ENCODE measurements at regions not wholly inside any gene's neighbourhood (a gene's known extent, or its start where the extent isn't known, plus 50 kb on each side); places are given as distances from the start of the nearest gene placed in this dataset.

DNA sequence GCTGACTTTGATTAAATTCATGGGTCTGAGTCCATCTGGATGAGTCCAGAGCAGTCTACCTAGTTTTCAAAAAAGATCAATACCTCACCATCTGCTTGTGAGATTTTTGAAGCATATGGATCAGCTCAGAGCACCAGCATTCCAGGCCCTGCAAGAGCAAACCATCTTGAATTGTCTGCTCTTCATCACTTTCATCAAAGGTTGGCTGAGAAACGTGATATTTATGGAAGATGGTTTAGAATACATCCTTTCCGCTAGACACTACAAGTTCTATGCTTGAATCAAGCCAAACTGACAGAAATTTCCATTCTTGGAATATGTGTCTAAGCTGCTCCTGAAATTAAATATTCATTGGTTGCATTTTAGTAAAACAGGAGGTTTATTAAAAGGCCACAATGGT, 190.3 kb downstream of the KCNRG start:
- H2BK5ac ChIP-seq (ENCODE audit: low read length), result no peak overlapping the region
- H3K4me2 ChIP-seq (ENCODE audit: low read length), result no peak overlapping the region
- peaks cover 3% of the 10 kb centered on the region for H3K4me1 ChIP-seq (ENCODE audit: control insufficient read depth, low read depth, low read length)
- H3K9ac ChIP-seq (ENCODE audit: low read length), result no peak overlapping the region
- DNase-seq, result no peak
- no peaks in the 10 kb centered on the region for H3K79me1 ChIP-seq (ENCODE audit: low read length)
- H3K23ac ChIP-seq (ENCODE audit: low read length), result no peak overlapping the region
- no peak overlapping the region for H3K4me3 ChIP-seq (ENCODE audit: low read length)
- no peak overlapping the region for H4K8ac ChIP-seq (ENCODE audit: low read depth, low read length)
- no peak overlapping the region for H2BK120ac ChIP-seq (ENCODE audit: low read depth, low read length)
- no peak overlapping the region for H2BK15ac ChIP-seq (replicated peaks; ENCODE audit: low read depth)
- H3K56ac ChIP-seq (ENCODE audit: low read length), result no peak overlapping the region
- no CpG with 5 or more reads among the region's 2 CpGs for WGBS (ENCODE audit: extremely low coverage, insufficient coverage, low lambda C conversion rate)
- H3K27me3 ChIP-seq (ENCODE audit: insufficient read depth, low read length, poor library complexity), result no peaks in the 10 kb centered on the region
- no peak overlapping the region for H3K4ac ChIP-seq (ENCODE audit: low read depth, low read length)
- H3K18ac ChIP-seq (ENCODE audit: low read length), result no peak overlapping the region
- no peaks in the 10 kb centered on the region for H3K36me3 ChIP-seq (ENCODE audit: control insufficient read depth, insufficient read depth, low read length)
- H3K79me2 ChIP-seq (ENCODE audit: control insufficient read depth, insufficient read depth, low read length), result no peaks in the 10 kb centered on the region
- no peak overlapping the region for H4K5ac ChIP-seq (ENCODE audit: low read length)
- no peak overlapping the region for H2AK5ac ChIP-seq (ENCODE audit: low read length)
- no peak overlapping the region for H3K27ac ChIP-seq (ENCODE audit: low read depth, low read length)

DNA sequence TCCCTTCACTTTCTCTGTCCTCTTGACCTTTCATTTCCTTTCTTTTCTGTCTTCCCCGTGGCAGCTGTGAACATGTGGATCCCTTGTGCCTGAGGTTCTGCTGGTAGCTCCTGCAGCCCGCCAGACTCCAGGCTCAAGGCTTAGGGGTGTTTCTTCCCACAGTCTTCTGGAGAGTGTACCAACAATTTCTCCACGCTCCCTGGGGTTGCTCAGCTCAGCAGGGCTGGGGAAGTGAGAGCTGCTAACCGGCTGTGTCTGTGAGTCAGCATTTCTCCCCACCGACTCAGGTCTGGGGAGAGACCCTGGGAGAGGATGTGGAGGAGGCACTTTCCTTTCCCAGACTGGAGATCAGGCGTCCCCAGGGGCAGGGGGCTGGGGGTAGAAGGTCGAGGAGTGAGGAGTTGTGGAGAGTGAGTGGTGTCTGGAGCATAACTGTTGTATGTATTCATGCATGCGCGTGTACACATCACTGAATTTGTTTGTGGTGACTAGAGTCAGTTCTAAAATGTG, 193.6 kb downstream of the KCNRG start:
- H4K5ac ChIP-seq (ENCODE audit: low read length), result no peak overlapping the region
- no peak overlapping the region for H3K4ac ChIP-seq (ENCODE audit: low read depth, low read length)
- WGBS (ENCODE audit: extremely low coverage, insufficient coverage, low lambda C conversion rate), result no CpG with 5 or more reads among the region's 9 CpGs
- peak overlapping the region; percentile 4 for H3K56ac ChIP-seq (ENCODE audit: low read length)
- peak overlapping the region; percentile 45 for H3K27ac ChIP-seq (ENCODE audit: low read depth, low read length)
- peak; percentile 92 for DNase-seq
- peak overlapping the region; percentile 25 for H3K9ac ChIP-seq (ENCODE audit: low read length)
- H3K36me3 ChIP-seq (ENCODE audit: control insufficient read depth, insufficient read depth, low read length), result no peaks in the 10 kb centered on the region
- H3K4me3 ChIP-seq (ENCODE audit: low read length), result no peak overlapping the region
- peaks cover 3% of the 10 kb centered on the region for H3K4me1 ChIP-seq (ENCODE audit: control insufficient read depth, low read depth, low read length)
- no peak overlapping the region for H2BK5ac ChIP-seq (ENCODE audit: low read length)
- no peaks in the 10 kb centered on the region for H3K27me3 ChIP-seq (ENCODE audit: insufficient read depth, low read length, poor library complexity)
- H2AK5ac ChIP-seq (ENCODE audit: low read length), result no peak overlapping the region
- H3K23ac ChIP-seq (ENCODE audit: low read length), result no peak overlapping the region
- no peak overlapping the region for H2BK15ac ChIP-seq (replicated peaks; ENCODE audit: low read depth)
- H3K79me2 ChIP-seq (ENCODE audit: control insufficient read depth, insufficient read depth, low read length), result no peaks in the 10 kb centered on the region
- no peaks in the 10 kb centered on the region for H3K79me1 ChIP-seq (ENCODE audit: low read length)
- no peak overlapping the region for H3K4me2 ChIP-seq (ENCODE audit: low read length)
- H3K18ac ChIP-seq (ENCODE audit: low read length), result peak overlapping the region; percentile 78
- no peak overlapping the region for H4K8ac ChIP-seq (ENCODE audit: low read depth, low read length)
- H2BK120ac ChIP-seq (ENCODE audit: low read depth, low read length), result peak overlapping the region; percentile 63

DNA sequence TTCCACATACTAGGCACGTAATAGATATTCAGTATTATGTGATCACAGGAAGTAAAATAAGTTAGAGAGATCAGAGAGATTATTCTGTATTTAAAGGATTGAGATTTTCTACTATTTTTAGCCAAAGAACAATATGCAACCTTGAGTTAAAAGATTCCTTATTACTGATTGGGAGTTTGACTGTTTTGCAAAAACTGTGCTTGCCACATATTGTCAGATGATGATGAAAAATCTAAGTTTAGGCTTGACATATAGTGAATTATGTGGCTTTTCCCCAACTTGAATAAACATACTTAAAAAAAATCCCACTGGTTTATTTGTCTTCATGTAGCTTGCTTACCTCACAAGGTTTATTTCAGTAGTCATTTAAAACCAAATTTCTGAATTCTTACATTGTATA, 194.4 kb downstream of the KCNRG start:
- Histone ChIP-seq H3K4me2 (ENCODE audit: low read length) (no peak overlapping the region), H2AK5ac (ENCODE audit: low read length) (no peak overlapping the region), H4K8ac (ENCODE audit: low read depth, low read length) (no peak overlapping the region), H2BK5ac (ENCODE audit: low read length) (no peak overlapping the region), H3K23ac (ENCODE audit: low read length) (no peak overlapping the region), H3K18ac (ENCODE audit: low read length) (no peak overlapping the region), H3K9ac (ENCODE audit: low read length) (no peak overlapping the region), H3K36me3 (ENCODE audit: control insufficient read depth, insufficient read depth, low read length) (no peaks in the 10 kb centered on the region), H3K4me1 (ENCODE audit: control insufficient read depth, low read depth, low read length) (peaks cover 3% of the 10 kb centered on the region), H3K4me3 (ENCODE audit: low read length) (no peak overlapping the region), H2BK15ac (replicated peaks; ENCODE audit: low read depth) (no peak overlapping the region), H3K27me3 (ENCODE audit: insufficient read depth, low read length, poor library complexity) (no peaks in the 10 kb centered on the region), H3K4ac (ENCODE audit: low read depth, low read length) (no peak overlapping the region), H3K56ac (ENCODE audit: low read length) (no peak overlapping the region), H3K79me2 (ENCODE audit: control insufficient read depth, insufficient read depth, low read length) (no peaks in the 10 kb centered on the region), H3K79me1 (ENCODE audit: low read length) (no peaks in the 10 kb centered on the region), H2BK120ac (ENCODE audit: low read depth, low read length) (no peak overlapping the region), H4K5ac (ENCODE audit: low read length) (no peak overlapping the region), H3K27ac (ENCODE audit: low read depth, low read length) (no peak overlapping the region)
- no peak for DNase-seq
- WGBS (ENCODE audit: extremely low coverage, insufficient coverage, low lambda C conversion rate), result no CpG with 5 or more reads among the region's 1 CpG

DNA sequence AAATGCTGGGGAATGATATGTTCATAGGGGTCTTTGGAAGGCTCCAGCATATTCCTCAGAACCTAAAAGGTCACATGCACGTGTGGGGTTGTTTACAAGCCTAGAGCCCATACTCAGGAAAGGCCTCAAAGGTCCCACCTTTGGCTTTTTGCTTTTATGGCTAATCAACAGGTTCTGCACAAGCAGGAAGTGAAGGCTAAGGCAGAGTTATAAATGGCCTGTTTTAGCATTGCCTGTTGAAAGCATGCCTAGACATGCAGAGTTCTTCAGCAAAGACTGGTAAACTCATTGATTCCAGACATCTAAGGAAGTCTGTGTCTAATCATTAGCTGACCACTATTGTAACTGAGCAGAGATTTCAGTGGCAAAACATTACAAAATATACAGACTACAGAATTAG, 198.3 kb downstream of the KCNRG start:
- Histone ChIP-seq H3K23ac (ENCODE audit: low read length) (no peak overlapping the region), H4K5ac (ENCODE audit: low read length) (no peak overlapping the region), H3K36me3 (ENCODE audit: control insufficient read depth, insufficient read depth, low read length) (no peaks in the 10 kb centered on the region), H3K4me3 (ENCODE audit: low read length) (no peak overlapping the region), H3K27ac (ENCODE audit: low read depth, low read length) (no peak overlapping the region), H3K4ac (ENCODE audit: low read depth, low read length) (no peak overlapping the region), H3K18ac (ENCODE audit: low read length) (no peak overlapping the region), H3K4me1 (ENCODE audit: control insufficient read depth, low read depth, low read length) (peaks cover under 1% of the 10 kb centered on the region), H2BK120ac (ENCODE audit: low read depth, low read length) (no peak overlapping the region), H4K8ac (ENCODE audit: low read depth, low read length) (no peak overlapping the region), H3K56ac (ENCODE audit: low read length) (no peak overlapping the region), H2BK5ac (ENCODE audit: low read length) (no peak overlapping the region), H3K79me1 (ENCODE audit: low read length) (no peaks in the 10 kb centered on the region), H3K4me2 (ENCODE audit: low read length) (no peak overlapping the region), H3K27me3 (ENCODE audit: insufficient read depth, low read length, poor library complexity) (no peaks in the 10 kb centered on the region), H2BK15ac (replicated peaks; ENCODE audit: low read depth) (no peak overlapping the region), H3K79me2 (ENCODE audit: control insufficient read depth, insufficient read depth, low read length) (no peaks in the 10 kb centered on the region), H3K9ac (ENCODE audit: low read length) (no peak overlapping the region), H2AK5ac (ENCODE audit: low read length) (no peak overlapping the region)
- DNase-seq, result no peak
- WGBS (ENCODE audit: extremely low coverage, insufficient coverage, low lambda C conversion rate), result no CpG with 5 or more reads among the region's 1 CpG

DNA sequence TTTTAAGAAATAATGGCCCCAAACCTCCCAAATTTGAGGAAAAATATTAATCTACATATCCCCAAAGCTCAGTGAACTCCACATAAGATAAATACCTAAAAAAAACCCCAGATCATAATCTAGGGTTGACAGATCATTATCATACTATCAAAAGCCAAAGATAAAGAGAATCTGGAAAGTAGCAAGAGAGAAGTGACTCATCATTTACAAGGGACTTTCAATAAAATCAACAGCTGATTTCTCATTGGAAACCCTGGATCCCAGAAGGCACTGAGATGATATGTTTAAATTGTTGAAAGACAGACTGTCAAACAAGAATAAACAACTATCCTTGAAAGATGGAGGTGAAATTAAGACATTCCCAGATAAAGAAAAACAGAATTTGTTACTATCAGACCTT, 199.3 kb downstream of the KCNRG start:
- H3K23ac ChIP-seq (ENCODE audit: low read length), result no peak overlapping the region
- no peak overlapping the region for H2BK120ac ChIP-seq (ENCODE audit: low read depth, low read length)
- H2AK5ac ChIP-seq (ENCODE audit: low read length), result no peak overlapping the region
- H3K9ac ChIP-seq (ENCODE audit: low read length), result no peak overlapping the region
- no peaks in the 10 kb centered on the region for H3K79me1 ChIP-seq (ENCODE audit: low read length)
- no peak overlapping the region for H3K27ac ChIP-seq (ENCODE audit: low read depth, low read length)
- no peak overlapping the region for H2BK15ac ChIP-seq (replicated peaks; ENCODE audit: low read depth)
- no peak overlapping the region for H3K4me3 ChIP-seq (ENCODE audit: low read length)
- H3K4me2 ChIP-seq (ENCODE audit: low read length), result no peak overlapping the region
- H3K56ac ChIP-seq (ENCODE audit: low read length), result no peak overlapping the region
- no peak for DNase-seq
- no peak overlapping the region for H3K18ac ChIP-seq (ENCODE audit: low read length)
- H3K27me3 ChIP-seq (ENCODE audit: insufficient read depth, low read length, poor library complexity), result no peaks in the 10 kb centered on the region
- no peaks in the 10 kb centered on the region for H3K36me3 ChIP-seq (ENCODE audit: control insufficient read depth, insufficient read depth, low read length)
- H4K8ac ChIP-seq (ENCODE audit: low read depth, low read length), result no peak overlapping the region
- H4K5ac ChIP-seq (ENCODE audit: low read length), result no peak overlapping the region
- H3K4ac ChIP-seq (ENCODE audit: low read depth, low read length), result no peak overlapping the region
- H3K79me2 ChIP-seq (ENCODE audit: control insufficient read depth, insufficient read depth, low read length), result no peaks in the 10 kb centered on the region
- no peaks in the 10 kb centered on the region for H3K4me1 ChIP-seq (ENCODE audit: control insufficient read depth, low read depth, low read length)
- H2BK5ac ChIP-seq (ENCODE audit: low read length), result no peak overlapping the region

DNA sequence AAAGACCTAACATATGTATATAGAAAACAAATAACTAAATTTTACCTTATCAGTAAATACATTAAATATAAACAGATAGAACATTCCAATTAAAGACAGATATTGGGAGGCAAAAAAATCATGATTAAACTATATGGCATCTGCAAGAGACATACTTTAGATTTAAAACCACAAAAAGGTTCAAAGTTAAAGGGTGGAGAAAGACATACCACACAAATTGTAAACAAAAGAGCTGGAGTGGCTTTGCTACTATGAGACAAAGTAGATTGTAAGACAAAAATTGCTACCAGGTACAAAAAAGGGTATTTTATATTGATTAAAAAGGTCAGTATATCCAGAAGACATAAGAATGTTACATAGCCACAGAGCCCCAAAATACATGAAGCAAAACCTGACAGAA, 200.2 kb downstream of the KCNRG start:
- H2BK5ac ChIP-seq (ENCODE audit: low read length), result no peak overlapping the region
- no peak overlapping the region for H3K4ac ChIP-seq (ENCODE audit: low read depth, low read length)
- DNase-seq, result no peak
- H3K56ac ChIP-seq (ENCODE audit: low read length), result no peak overlapping the region
- no peaks in the 10 kb centered on the region for H3K4me1 ChIP-seq (ENCODE audit: control insufficient read depth, low read depth, low read length)
- no peaks in the 10 kb centered on the region for H3K36me3 ChIP-seq (ENCODE audit: control insufficient read depth, insufficient read depth, low read length)
- no peaks in the 10 kb centered on the region for H3K79me1 ChIP-seq (ENCODE audit: low read length)
- no peak overlapping the region for H2BK15ac ChIP-seq (replicated peaks; ENCODE audit: low read depth)
- no peak overlapping the region for H3K23ac ChIP-seq (ENCODE audit: low read length)
- no peak overlapping the region for H4K8ac ChIP-seq (ENCODE audit: low read depth, low read length)
- H2BK120ac ChIP-seq (ENCODE audit: low read depth, low read length), result no peak overlapping the region
- no peaks in the 10 kb centered on the region for H3K79me2 ChIP-seq (ENCODE audit: control insufficient read depth, insufficient read depth, low read length)
- H3K27ac ChIP-seq (ENCODE audit: low read depth, low read length), result no peak overlapping the region
- H4K5ac ChIP-seq (ENCODE audit: low read length), result no peak overlapping the region
- H2AK5ac ChIP-seq (ENCODE audit: low read length), result no peak overlapping the region
- no peak overlapping the region for H3K4me2 ChIP-seq (ENCODE audit: low read length)
- no peak overlapping the region for H3K4me3 ChIP-seq (ENCODE audit: low read length)
- H3K18ac ChIP-seq (ENCODE audit: low read length), result no peak overlapping the region
- no peaks in the 10 kb centered on the region for H3K27me3 ChIP-seq (ENCODE audit: insufficient read depth, low read length, poor library complexity)
- H3K9ac ChIP-seq (ENCODE audit: low read length), result no peak overlapping the region
